Activated CD4-positive, alpha-beta memory T cell treated with anti-CD3 and anti-CD28 coated beads for 36 hours (primary cell): ENCODE measurements at regions not wholly inside any gene's neighbourhood (a gene's known extent, or its start where the extent isn't known, plus 50 kb on each side); places are given as distances from the start of the nearest gene placed in this dataset.

ENCODE experiments used
- CTCF ChIA-PET: fragments of 350-600 bp; sonication (Branson Sonifier 250); formaldehyde crosslinking; loops from one replicate; lab custom pipeline; 2021; ENCODE audit warnings: antibody characterized with exemption, inconsistent platforms; lab: Charles Lee
- POLR2A ChIA-PET: fragments of 350-600 bp; sonication (Branson Sonifier 250); formaldehyde crosslinking; loops from one replicate; lab custom pipeline; 2021; ENCODE audit warnings: antibody characterized with exemption; lab: Charles Lee
- DNase-seq: peaks from one replicate; pipeline ENCODE4 v3.0.0-alpha.2; 2020
- H3K27ac Mint-ChIP-seq: one replicate; pipeline ENCODE4 v1.8.0; 2021; ENCODE audit warnings: mixed read lengths
- H3K27me3 Mint-ChIP-seq: one replicate; pipeline ENCODE4 v1.8.0; 2021; ENCODE audit warnings: mixed read lengths
- H3K36me3 Mint-ChIP-seq: one replicate; pipeline ENCODE4 v1.8.0; 2021; ENCODE audit warnings: mixed read lengths
- H3K4me1 Mint-ChIP-seq: one replicate; pipeline ENCODE4 v1.8.0; 2021; ENCODE audit warnings: low read depth, mixed read lengths
- H3K4me3 Mint-ChIP-seq: one replicate; pipeline ENCODE4 v1.8.0; 2021; ENCODE audit warnings: mild to moderate bottlenecking, mixed read lengths
- H3K9me3 Mint-ChIP-seq: one replicate; pipeline ENCODE4 v1.8.0; 2021; ENCODE audit warnings: mixed read lengths
- intact Hi-C: fragments of 100-400 bp; cut with micrococcal nuclease; formaldehyde crosslinking; loops from one replicate; pipeline ENCODE4 v1.15.1; 2023

DNA sequence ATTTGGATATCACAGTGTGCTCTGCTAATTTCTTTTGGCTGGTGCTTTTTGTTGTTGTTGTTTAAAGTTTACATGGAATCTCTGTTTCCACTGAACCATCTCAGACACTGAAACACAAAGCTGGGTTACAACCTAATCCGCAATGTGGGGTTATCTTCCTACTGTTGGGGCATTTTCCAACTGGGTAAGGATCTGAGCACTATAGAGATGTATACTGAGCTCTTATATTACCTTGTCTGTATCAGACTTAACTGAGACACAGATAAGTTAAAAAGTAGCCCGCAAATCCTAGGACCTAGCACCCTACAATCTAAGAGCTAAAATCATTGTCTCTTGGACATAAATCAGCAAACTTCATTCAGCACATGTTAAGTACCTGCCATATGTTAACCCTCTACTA lies 169.2 kb downstream of the LTN1 start:
- no peaks in the 10 kb centered on the region for H3K9me3 Mint-ChIP-seq
- intact Hi-C loops: no loop called here
- no peaks in the 10 kb centered on the region for H3K36me3 Mint-ChIP-seq
- no peak overlapping the region for H3K27ac Mint-ChIP-seq
- H3K4me1 Mint-ChIP-seq: no peaks in the 10 kb centered on the region
- ChIA-PET POLR2A (no interaction called here), CTCF (no interaction called here)
- DNase-seq: no peak
- H3K27me3 Mint-ChIP-seq: no peaks in the 10 kb centered on the region
- H3K4me3 Mint-ChIP-seq: no peak overlapping the region

DNA sequence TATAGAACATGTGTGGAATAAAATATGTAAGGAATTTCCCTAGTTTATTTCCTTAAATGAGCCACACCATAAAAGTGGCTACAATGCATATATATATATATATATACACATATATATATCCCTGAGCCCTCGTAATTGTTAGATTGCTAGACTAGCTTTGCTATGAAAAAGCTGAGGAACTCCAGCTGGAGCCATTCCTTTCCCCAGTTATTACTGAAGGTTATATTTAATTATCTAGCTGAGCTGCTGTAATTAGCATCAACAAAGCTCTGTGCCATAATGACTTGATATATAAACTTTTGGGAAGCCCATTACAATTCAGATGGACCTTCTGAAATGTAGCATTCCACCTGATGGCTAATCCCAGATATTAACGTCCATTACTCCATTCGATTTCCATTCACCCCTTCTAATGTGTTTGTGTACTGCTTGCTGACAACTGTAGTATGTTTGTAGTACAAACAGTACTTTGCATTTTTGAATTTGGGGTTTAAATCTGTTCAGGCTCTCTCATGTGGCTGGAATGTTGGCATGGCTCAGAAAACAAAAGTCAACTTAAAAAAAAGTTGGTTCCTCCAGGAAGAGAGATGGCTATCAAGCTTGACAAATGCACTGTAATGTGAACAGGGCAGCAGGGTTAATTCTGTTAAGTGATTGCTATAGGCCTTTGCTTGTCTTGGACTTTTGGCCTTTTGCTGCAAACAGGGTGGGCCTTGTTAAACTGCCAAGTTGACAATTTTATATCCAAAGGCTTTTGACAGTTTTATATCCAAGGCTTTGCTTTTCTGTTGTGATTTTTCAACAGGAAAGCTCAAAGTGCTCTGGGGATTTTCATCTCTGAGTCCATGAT lies 170.0 kb downstream of the LTN1 start:
- Mint-ChIP-seq H3K4me1 (no peaks in the 10 kb centered on the region), H3K27me3 (no peaks in the 10 kb centered on the region), H3K36me3 (no peaks in the 10 kb centered on the region), H3K4me3 (no peak overlapping the region), H3K27ac (no peak overlapping the region), H3K9me3 (no peaks in the 10 kb centered on the region)
- POLR2A ChIA-PET: no interaction called here
- CTCF ChIA-PET: no interaction called here
- intact Hi-C loops: no loop called here
- no peak for DNase-seq

DNA sequence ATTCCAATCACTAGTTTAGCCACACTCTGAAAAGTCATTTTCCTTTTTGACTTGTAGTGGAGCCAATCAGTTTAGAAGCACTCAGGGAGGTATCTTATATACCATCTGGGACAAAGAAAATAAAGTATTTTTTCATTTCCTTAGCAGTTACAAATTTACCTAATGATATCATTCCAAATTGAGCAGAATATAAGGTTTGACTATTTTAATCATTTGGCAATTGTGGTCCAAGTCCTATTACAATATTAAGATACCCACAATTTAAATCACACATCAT lies 170.6 kb downstream of the LTN1 start:
- Mint-ChIP-seq H3K27ac (no peak overlapping the region), H3K9me3 (no peaks in the 10 kb centered on the region), H3K27me3 (no peaks in the 10 kb centered on the region), H3K4me1 (no peaks in the 10 kb centered on the region), H3K4me3 (no peak overlapping the region), H3K36me3 (no peaks in the 10 kb centered on the region)
- DNase-seq: no peak
- intact Hi-C loops: no loop called here
- CTCF ChIA-PET: no interaction called here
- POLR2A ChIA-PET: no interaction called here

DNA sequence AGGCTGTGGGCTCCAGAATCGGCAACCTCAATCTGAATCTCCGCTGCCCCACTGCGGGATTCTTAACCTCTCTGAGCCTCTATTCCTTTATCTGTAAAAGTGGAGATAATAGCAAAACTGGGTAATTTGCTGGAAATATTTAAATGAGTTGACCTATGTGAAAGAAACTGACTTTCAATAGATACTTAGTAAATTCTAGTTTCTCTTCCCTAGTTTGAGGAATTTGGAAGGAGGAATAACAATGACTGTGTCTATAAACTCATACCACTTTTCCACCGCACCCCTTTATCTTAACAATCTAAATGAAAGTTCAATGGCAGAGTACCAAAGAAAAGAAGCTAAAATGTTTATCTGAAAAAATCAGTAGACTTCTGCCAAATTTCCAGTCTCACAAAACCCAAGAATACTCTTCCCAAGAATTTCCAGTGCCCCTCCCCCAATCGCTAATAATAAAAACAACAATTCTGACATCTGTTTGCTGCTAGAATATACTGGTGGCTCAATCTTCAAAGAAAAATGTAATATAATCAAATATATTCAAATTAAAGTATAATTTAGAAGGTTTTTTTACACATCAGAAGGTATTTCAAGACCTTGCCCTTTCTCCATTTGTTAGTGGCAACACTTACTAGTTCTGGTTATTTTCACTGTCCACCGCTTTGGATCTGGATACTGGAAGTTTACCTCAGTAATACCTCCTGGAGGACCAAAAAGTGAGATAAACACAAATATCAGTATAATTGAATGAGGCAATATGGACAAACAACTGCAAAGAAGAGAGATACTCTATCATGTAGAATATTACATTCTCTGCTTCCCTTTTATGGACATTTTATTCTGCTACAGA lies 171.2 kb downstream of the LTN1 start:
- CTCF ChIA-PET: no interaction called here
- no peaks in the 10 kb centered on the region for H3K36me3 Mint-ChIP-seq
- DNase-seq: no peak
- intact Hi-C loops: no loop called here
- no peaks in the 10 kb centered on the region for H3K4me1 Mint-ChIP-seq
- POLR2A ChIA-PET: no interaction called here
- H3K27me3 Mint-ChIP-seq: no peaks in the 10 kb centered on the region
- no peak overlapping the region for H3K27ac Mint-ChIP-seq
- no peak overlapping the region for H3K4me3 Mint-ChIP-seq
- no peaks in the 10 kb centered on the region for H3K9me3 Mint-ChIP-seq

DNA sequence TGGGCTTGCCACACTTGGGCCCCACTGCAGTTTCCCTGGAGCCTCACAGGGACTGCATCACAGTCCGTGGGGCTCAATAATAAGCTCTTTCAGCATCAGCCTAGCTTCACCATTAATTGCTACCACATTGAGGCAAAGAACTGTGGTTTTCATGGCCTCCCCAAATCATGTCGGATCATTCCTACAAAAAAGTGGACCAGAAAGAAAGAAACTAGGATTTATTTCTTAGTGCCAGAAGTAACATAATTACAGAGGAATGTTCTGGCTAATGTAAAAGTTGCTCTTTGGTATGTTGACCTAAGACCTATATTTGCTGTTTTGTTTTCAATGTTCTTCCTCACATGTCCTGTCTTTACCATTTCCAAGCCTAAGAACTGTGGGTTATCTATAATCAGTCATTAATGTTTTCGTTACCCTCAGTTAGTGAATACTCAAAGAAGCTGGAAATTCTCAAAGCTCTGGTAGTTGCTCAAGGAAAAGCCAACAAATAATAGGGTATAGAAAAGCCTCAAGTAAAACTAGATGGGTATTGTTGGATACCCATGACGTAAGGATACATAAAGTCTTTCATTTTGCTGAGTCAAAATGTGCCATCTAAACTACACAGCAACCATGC lies 173.9 kb downstream of the LTN1 start:
- intact Hi-C loops: no loop called here
- Mint-ChIP-seq H3K27ac (no peak overlapping the region), H3K36me3 (peaks cover 9% of the 10 kb centered on the region), H3K4me1 (no peaks in the 10 kb centered on the region), H3K9me3 (peaks cover 8% of the 10 kb centered on the region), H3K4me3 (no peak overlapping the region), H3K27me3 (no peaks in the 10 kb centered on the region)
- DNase-seq: no peak
- ChIA-PET CTCF (no interaction called here), POLR2A (no interaction called here)

DNA sequence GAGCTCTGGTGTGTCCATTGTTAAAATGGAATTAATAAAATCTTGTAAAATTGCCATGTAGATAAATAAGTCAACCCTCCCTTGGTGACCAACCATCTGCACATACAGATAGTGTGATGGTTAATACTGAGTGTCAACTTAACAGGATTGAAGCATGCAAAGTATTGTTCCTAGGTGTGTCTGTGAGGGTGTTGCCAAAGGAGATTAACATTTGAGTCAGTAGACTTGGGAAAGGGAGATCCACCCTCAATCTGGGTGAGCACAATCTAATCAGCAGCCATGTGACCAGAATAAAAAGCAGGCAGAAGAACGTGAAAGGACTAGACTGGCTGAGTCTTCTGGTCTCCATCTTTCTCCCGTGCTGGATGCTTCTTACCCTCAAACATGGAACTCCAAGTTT lies 174.8 kb downstream of the LTN1 start:
- Mint-ChIP-seq H3K27ac (no peak overlapping the region), H3K9me3 (peaks cover 8% of the 10 kb centered on the region), H3K36me3 (peaks cover 9% of the 10 kb centered on the region), H3K4me1 (no peaks in the 10 kb centered on the region), H3K4me3 (no peak overlapping the region), H3K27me3 (no peaks in the 10 kb centered on the region)
- intact Hi-C loops: no loop called here
- CTCF ChIA-PET: interaction anchor here (0.6 kb wide), 1 partner anchor 68 kb away, joined by 3 read pairs; no protein-coding TSS in a partner anchor
- DNase-seq: no peak
- POLR2A ChIA-PET: no interaction called here

DNA sequence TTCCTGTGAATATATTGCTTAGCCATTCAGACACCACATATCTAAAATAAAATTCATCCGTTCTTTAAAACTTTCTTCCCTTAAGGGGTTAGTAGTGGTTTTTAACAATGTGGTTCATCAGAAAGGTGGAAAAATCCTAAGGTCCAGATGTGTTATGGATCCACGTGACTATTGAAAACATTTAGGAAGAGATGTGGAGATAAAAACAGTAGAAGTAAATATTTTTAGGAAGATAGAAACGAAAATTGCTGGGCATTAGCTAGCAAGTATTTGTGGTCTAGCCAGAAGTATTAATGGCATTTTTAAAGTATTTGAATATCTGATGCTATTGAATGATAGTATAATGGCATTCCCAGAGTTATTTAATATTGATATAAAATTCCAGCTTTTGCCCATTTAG lies 180.8 kb downstream of the LTN1 start:
- Mint-ChIP-seq H3K4me3 (no peak overlapping the region), H3K27ac (no peak overlapping the region), H3K27me3 (no peaks in the 10 kb centered on the region), H3K36me3 (peaks cover 12% of the 10 kb centered on the region), H3K9me3 (peaks cover 10% of the 10 kb centered on the region), H3K4me1 (no peaks in the 10 kb centered on the region)
- intact Hi-C loops: no loop called here
- POLR2A ChIA-PET: no interaction called here
- CTCF ChIA-PET: no interaction called here
- DNase-seq: no peak

DNA sequence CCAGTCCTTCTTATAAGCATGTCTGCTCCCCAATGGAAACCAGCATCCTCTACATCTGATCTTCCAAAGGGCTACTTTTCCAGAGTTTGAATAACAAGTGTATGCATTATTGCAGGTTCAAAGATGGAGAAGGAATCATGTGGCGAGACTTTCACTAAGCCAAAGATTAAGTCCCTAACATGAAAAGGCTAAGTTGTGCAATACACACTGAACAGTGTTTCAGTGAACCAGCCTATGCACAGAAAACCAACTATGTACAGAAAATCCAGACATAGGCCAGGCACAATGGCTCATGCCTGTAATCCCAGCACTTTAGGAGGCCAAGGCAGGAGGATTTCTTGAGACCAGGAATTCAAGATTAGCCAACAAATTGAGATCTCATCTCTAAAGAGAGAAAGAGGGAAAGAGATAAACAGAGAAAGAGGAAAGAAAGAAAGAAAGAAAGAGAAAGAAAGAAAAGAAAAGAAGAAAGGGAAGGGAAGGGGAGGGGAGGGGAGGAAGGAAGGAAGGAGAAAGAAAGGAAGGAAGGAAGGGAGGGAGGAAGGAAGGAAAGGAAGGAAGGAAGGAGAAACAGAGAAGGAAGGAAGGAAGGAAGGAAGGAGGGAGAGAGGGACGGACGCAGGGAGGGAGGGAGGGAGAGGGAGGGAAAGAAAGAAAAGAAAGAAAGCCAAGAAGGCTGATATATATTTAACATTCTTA lies 181.7 kb downstream of the LTN1 start:
- POLR2A ChIA-PET: no interaction called here
- no peaks in the 10 kb centered on the region for H3K4me1 Mint-ChIP-seq
- peaks cover 12% of the 10 kb centered on the region for H3K36me3 Mint-ChIP-seq

DNA sequence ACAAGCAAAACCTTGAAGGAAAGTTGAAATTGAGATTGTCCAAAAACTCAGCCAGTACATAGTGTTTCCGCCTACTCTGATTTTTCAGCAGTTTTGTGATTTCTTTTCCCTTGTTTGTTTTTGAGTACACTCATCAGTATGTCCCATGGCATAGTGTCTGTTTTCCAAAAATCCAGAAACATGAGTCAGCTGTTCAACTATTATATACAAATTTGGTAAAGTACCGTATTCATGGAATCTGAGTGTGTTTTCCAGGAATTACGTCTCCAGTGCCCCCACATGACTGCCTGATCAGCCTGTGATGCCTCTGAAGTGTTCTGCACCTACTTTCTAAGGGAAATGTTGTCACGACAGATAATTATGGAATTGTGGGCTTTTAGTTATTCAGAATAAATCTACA lies 186.8 kb downstream of the LTN1 start:
- Mint-ChIP-seq H3K4me3 (no peak overlapping the region), H3K27ac (no peak overlapping the region), H3K9me3 (peaks cover 3% of the 10 kb centered on the region), H3K27me3 (no peaks in the 10 kb centered on the region), H3K36me3 (peaks cover 3% of the 10 kb centered on the region), H3K4me1 (no peaks in the 10 kb centered on the region)
- no peak for DNase-seq
- CTCF ChIA-PET: no interaction called here
- POLR2A ChIA-PET: no interaction called here
- intact Hi-C loops: no loop called here

More for the DNA sequence above, 181.7 kb downstream of the LTN1 start:
- no peak for DNase-seq
- CTCF ChIA-PET: no interaction called here
- peaks cover 9% of the 10 kb centered on the region for H3K9me3 Mint-ChIP-seq
- no peak overlapping the region for H3K27ac Mint-ChIP-seq
- intact Hi-C loops: no loop called here
- no peaks in the 10 kb centered on the region for H3K27me3 Mint-ChIP-seq
- no peak overlapping the region for H3K4me3 Mint-ChIP-seq

DNA sequence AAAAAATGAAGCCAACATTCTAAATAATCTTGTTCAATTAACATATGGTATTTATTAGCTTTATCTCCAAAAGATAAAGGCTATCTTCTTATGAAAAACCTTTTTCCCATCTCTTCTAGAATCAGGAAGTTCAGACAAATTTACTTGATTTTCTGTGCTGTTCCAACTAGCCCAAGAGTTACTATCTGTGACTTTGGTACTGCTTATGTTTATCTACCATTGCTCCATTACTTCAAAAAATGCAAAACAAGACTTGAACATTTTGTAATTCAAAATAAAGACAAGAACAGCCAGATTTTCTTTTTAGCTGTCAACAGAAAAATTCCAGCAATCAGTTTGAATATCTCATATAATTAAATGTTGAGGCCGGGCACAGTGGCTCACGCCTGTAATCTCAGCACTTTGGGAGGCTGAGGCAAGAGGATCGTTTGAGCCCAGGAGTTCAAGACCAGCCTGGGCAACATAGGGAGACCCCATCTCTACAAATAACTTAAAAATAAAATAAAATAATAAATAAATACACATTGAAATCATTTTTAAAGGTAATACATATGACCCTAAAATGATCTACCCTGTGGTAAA lies 188.5 kb downstream of the LTN1 start:
- intact Hi-C loops: no loop called here
- no peaks in the 10 kb centered on the region for H3K27me3 Mint-ChIP-seq
- peaks cover 3% of the 10 kb centered on the region for H3K36me3 Mint-ChIP-seq
- DNase-seq: no peak
- H3K4me1 Mint-ChIP-seq: no peaks in the 10 kb centered on the region
- peaks cover 3% of the 10 kb centered on the region for H3K9me3 Mint-ChIP-seq
- no peak overlapping the region for H3K27ac Mint-ChIP-seq
- CTCF ChIA-PET: no interaction called here
- POLR2A ChIA-PET: no interaction called here
- H3K4me3 Mint-ChIP-seq: no peak overlapping the region

DNA sequence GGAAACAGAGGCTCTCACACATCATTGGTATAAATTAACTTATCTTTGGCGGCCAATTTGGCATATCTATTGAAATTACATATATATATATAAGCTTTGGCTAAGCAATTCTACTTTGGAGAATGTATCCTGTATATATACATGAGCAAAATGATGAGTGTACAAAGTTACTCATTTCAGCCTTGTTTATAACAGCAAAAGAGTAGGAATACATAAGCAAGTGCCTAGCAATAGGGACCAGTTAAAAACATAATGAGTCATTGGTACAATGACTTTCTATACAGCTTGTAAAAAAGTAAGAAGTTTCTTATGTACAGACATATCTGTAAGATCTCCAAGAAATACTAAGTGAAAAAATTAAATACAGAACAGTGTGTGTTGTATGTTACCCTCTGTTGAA lies 190.8 kb downstream of the LTN1 start:
- POLR2A ChIA-PET: no interaction called here
- CTCF ChIA-PET: no interaction called here
- Mint-ChIP-seq H3K9me3 (no peaks in the 10 kb centered on the region), H3K4me1 (no peaks in the 10 kb centered on the region), H3K36me3 (peaks cover 3% of the 10 kb centered on the region), H3K27me3 (no peaks in the 10 kb centered on the region), H3K27ac (no peak overlapping the region), H3K4me3 (no peak overlapping the region)
- no peak for DNase-seq
- intact Hi-C loops: no loop called here

DNA sequence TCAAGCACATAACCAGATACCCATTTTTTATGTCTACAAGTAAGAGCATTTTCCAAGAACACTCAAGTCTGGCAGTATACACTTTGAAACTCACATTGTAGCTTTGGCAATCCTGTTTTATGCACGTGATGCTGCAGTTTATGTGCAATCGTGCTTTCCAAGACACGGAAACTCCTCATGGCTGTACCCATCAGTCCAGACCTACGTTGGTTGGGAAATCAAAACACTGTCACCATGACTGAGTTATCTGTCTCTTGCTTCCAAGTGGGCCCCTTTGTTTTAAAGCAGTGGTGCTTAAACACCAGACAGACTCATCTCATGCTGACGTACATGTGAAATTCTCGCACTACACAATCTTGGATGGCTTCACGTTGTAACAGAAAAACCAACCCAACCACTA lies 192.8 kb downstream of the LTN1 start:
- no peak for DNase-seq
- ChIA-PET CTCF (no interaction called here), POLR2A (no interaction called here)
- H3K27ac Mint-ChIP-seq: no peak overlapping the region
- H3K4me3 Mint-ChIP-seq: no peak overlapping the region
- no peaks in the 10 kb centered on the region for H3K9me3 Mint-ChIP-seq
- no peaks in the 10 kb centered on the region for H3K27me3 Mint-ChIP-seq
- H3K36me3 Mint-ChIP-seq: peaks cover 3% of the 10 kb centered on the region
- intact Hi-C loops: no loop called here
- H3K4me1 Mint-ChIP-seq: no peaks in the 10 kb centered on the region
